Fibroblast of peridontal ligament (primary cell): ENCODE measurements at regions not wholly inside any gene's neighbourhood (a gene's known extent, or its start where the extent isn't known, plus 50 kb on each side); places are given as distances from the start of the nearest gene placed in this dataset.

Experiments used
- DNase-seq: peaks from one replicate; pipeline ENCODE4 v3.0.0-alpha.2; 2010; ENCODE audit errors: extremely low read depth

- DNase-seq, result no peak
Observed at GRCh38 chr6:53413326-53413725, 64.6 kb upstream of the ELOVL5 start.

- DNase-seq, result peak; percentile 18
Observed at GRCh38 chr6:53412751-53413150, 64.0 kb upstream of the ELOVL5 start.

GRCh38 chr6:53412021-53412715 is 63.4 kb upstream of the ELOVL5 start:
- DNase-seq, result no peak

GRCh38 chr6:53411451-53411850 is 62.7 kb upstream of the ELOVL5 start:
- DNase-seq, result no peak

- DNase-seq, result peak; percentile 52
Observed at GRCh38 chr6:53410508-53411258, 61.9 kb upstream of the ELOVL5 start.

GRCh38 chr6:53408826-53409225 is 60.1 kb upstream of the ELOVL5 start:
- no peak for DNase-seq

GRCh38 chr6:53399027-53399344 is 50.2 kb upstream of the ELOVL5 start:
- no peak for DNase-seq

- no peak for DNase-seq
Observed at GRCh38 chr6:53398247-53399026, 49.7 kb upstream of the ELOVL5 start.
